H9 (cell line): ENCODE measurements at regions not wholly inside any gene's neighbourhood (a gene's known extent, or its start where the extent isn't known, plus 50 kb on each side); places are given as distances from the start of the nearest gene placed in this dataset.
A peak's percentile ranks its signal among the peaks of the same experiment; 100 is the strongest.

Source experiments
- DNase-seq: peaks from one replicate; pipeline ENCODE4 v3.0.0-alpha.2; 2017
- H2AFZ ChIP-seq: one replicate; pipeline ENCODE4 v1.6.1; 2013; ENCODE audit warnings: mild to moderate bottlenecking, low read length, control low read depth, moderate library complexity
- H2AK5ac ChIP-seq: 2 replicates; pipeline ENCODE4 v1.6.1; 2013; ENCODE audit warnings: low read length, control low read depth, mixed read lengths; ENCODE audit not compliant: insufficient read length
- H2BK120ac ChIP-seq: one replicate; pipeline ENCODE4 v1.6.1; 2013; ENCODE audit warnings: low read depth, mild to moderate bottlenecking, low read length, control low read depth, inconsistent platforms; ENCODE audit not compliant: poor library complexity, severe bottlenecking
- H2BK12ac ChIP-seq: 2 replicates; pipeline ENCODE4 v1.6.1; 2013; ENCODE audit warnings: low read length, control low read depth, mixed read lengths, low read depth; ENCODE audit not compliant: insufficient read length
- H2BK15ac ChIP-seq: 2 replicates; pipeline ENCODE4 v1.6.1; 2013; ENCODE audit warnings: low read depth, low read length, control low read depth
- H2BK20ac ChIP-seq: one replicate; pipeline ENCODE4 v1.6.1; 2013; ENCODE audit warnings: low read depth, mild to moderate bottlenecking, low read length, control low read depth, inconsistent platforms; ENCODE audit not compliant: poor library complexity, severe bottlenecking
- H2BK5ac ChIP-seq: 2 replicates; pipeline ENCODE4 v1.6.1; 2013; ENCODE audit warnings: low read length, control low read depth, mixed read lengths; ENCODE audit not compliant: insufficient read length
- H3K14ac ChIP-seq: 2 replicates; pipeline ENCODE4 v1.6.1; 2013; ENCODE audit warnings: low read length, control low read depth; ENCODE audit not compliant: insufficient read depth
- H3K18ac ChIP-seq: 2 replicates; pipeline ENCODE4 v1.6.1; 2013; ENCODE audit warnings: low read depth, mild to moderate bottlenecking, mixed read lengths, low read length, control low read depth; ENCODE audit not compliant: insufficient read length
- H3K23ac ChIP-seq: 2 replicates; pipeline ENCODE4 v1.6.1; 2013; ENCODE audit warnings: low read length, control low read depth, mixed read lengths, low read depth; ENCODE audit not compliant: insufficient read length
- H3K23me2 ChIP-seq: 2 replicates; pipeline ENCODE4 v1.6.1; 2013; ENCODE audit warnings: low read depth, mild to moderate bottlenecking, mixed read lengths, low read length, control low read depth; ENCODE audit not compliant: insufficient read length, poor library complexity, severe bottlenecking
- H3K27ac ChIP-seq: 2 replicates; pipeline ENCODE4 v1.5.1; 2013; ENCODE audit warnings: low read length, control low read depth, mixed read lengths, low read depth; ENCODE audit not compliant: insufficient read length
- H3K27me3 ChIP-seq: 2 replicates; pipeline ENCODE4 v1.6.1; 2013; ENCODE audit warnings: low read length, control low read depth, inconsistent platforms; ENCODE audit not compliant: insufficient read depth
- H3K4ac ChIP-seq: 2 replicates; pipeline ENCODE4 v1.6.1; 2013; ENCODE audit warnings: low read depth, mild to moderate bottlenecking, control low read depth, inconsistent platforms, low read length, moderate library complexity
- H3K4me1 ChIP-seq: 2 replicates; pipeline ENCODE4 v1.6.1; 2013; ENCODE audit warnings: low read length, control low read depth, inconsistent platforms; ENCODE audit not compliant: insufficient read depth
- H3K4me2 ChIP-seq: 2 replicates; pipeline ENCODE4 v1.6.1; 2013; ENCODE audit warnings: low read length, control low read depth, mixed read lengths; ENCODE audit not compliant: insufficient read length, insufficient read depth
- H3K56ac ChIP-seq: 2 replicates; pipeline ENCODE4 v1.6.1; 2013; ENCODE audit warnings: low read depth, mild to moderate bottlenecking, mixed read lengths, low read length, control low read depth; ENCODE audit not compliant: insufficient read length
- H3K79me1 ChIP-seq: 2 replicates; pipeline ENCODE4 v1.6.1; 2013; ENCODE audit warnings: low read depth, mild to moderate bottlenecking, moderate library complexity, low read length, control low read depth, inconsistent platforms; ENCODE audit not compliant: insufficient read depth, poor library complexity, severe bottlenecking
- H3K79me2 ChIP-seq: 2 replicates; pipeline ENCODE4 v1.6.1; 2013; ENCODE audit warnings: low read length, control low read depth, inconsistent platforms; ENCODE audit not compliant: insufficient read depth
- H3K9ac ChIP-seq: 2 replicates; pipeline ENCODE4 v1.6.1; 2013; ENCODE audit warnings: low read length, control low read depth, mixed read lengths; ENCODE audit not compliant: insufficient read length; ENCODE audit errors: extremely low read depth
- H3K9me3 ChIP-seq: one replicate; pipeline ENCODE4 v1.6.1; 2013; ENCODE audit warnings: low read depth, low read length, inconsistent platforms; ENCODE audit not compliant: control insufficient read depth
- H3T11ph ChIP-seq: one replicate; pipeline ENCODE4 v1.6.1; 2013; ENCODE audit warnings: mild to moderate bottlenecking, low read length, control low read depth, inconsistent platforms
- H4K20me1 ChIP-seq: one replicate; pipeline ENCODE4 v1.6.1; 2013; ENCODE audit not compliant: control insufficient read depth, insufficient read length, insufficient read depth
- H4K5ac ChIP-seq: 2 replicates; pipeline ENCODE4 v1.6.1; 2013; ENCODE audit warnings: low read depth, mild to moderate bottlenecking, mixed read lengths, low read length, control low read depth; ENCODE audit not compliant: insufficient read length
- H4K8ac ChIP-seq: replicated peaks from 2 replicates; pipeline ENCODE4 v1.6.1; 2013; ENCODE audit warnings: low read length, control low read depth, mixed read lengths, low read depth; ENCODE audit not compliant: insufficient read length
- H4K91ac ChIP-seq: 2 replicates; pipeline ENCODE4 v1.6.1; 2013; ENCODE audit warnings: low read depth, mild to moderate bottlenecking, moderate library complexity, mixed read lengths, low read length, control low read depth; ENCODE audit not compliant: insufficient read length
- H3K27ac Mint-ChIP-seq, 3 experiments: 2 replicates in 2 of 3; 3 replicates in 1 of 3; pipeline ENCODE4 v1.8.0; 2020 to 2021; ENCODE audit warnings: mixed read lengths in 3 of 3, mild to moderate bottlenecking in 1 of 3, moderate library complexity in 1 of 3
- H3K27me3 Mint-ChIP-seq: 2 replicates; pipeline ENCODE4 v1.8.0; 2021; ENCODE audit warnings: low read depth, mild to moderate bottlenecking, moderate library complexity, mixed read lengths
- H3K36me3 Mint-ChIP-seq, 3 experiments: 2 replicates in 2 of 3; 3 replicates in 1 of 3; pipeline ENCODE4 v1.8.0; 2020 to 2021; ENCODE audit warnings: low read depth in 3 of 3, mixed read lengths in 3 of 3; ENCODE audit not compliant: insufficient read depth in 1 of 3
- H3K4me1 Mint-ChIP-seq, 2 experiments: 2 replicates each; pipeline ENCODE4 v1.8.0; 2020; ENCODE audit warnings: mixed read lengths in 2 of 2
- H3K4me3 Mint-ChIP-seq, 2 experiments: 2 replicates in 1 of 2; 3 replicates in 1 of 2; pipeline ENCODE4 v1.8.0; 2020 to 2021; ENCODE audit warnings: mild to moderate bottlenecking in 2 of 2, mixed read lengths in 2 of 2, moderate library complexity in 1 of 2
- H3K9me3 Mint-ChIP-seq, 2 experiments: 2 replicates in 1 of 2; 3 replicates in 1 of 2; pipeline ENCODE4 v1.8.0; 2020; ENCODE audit warnings: mild to moderate bottlenecking in 2 of 2, mixed read lengths in 2 of 2, moderate library complexity in 1 of 2
- WGBS: extraction: QIAGEN DNeasy Blood & Tissue Kit; methylation state at CpG from one replicate; pipeline ENCODE4 v1.1.7; 2013; ENCODE audit warnings: missing lambda C conversion rate, low lambda C conversion rate, mixed read lengths; ENCODE audit not compliant: insufficient read length; ENCODE audit errors: extremely low coverage; 5-methylcytosine and 5-hydroxymethylcytosine counted together
- TF ChIP-seq, protein P1 (sequence below): fragments of 200-600 bp; sonication (generic); conservative IDR thresholded peaks from 3 replicates; pipeline ENCODE4 v1.8.0; 2021; ENCODE audit warnings: antibody characterized with exemption, mild to moderate bottlenecking

DNA sequence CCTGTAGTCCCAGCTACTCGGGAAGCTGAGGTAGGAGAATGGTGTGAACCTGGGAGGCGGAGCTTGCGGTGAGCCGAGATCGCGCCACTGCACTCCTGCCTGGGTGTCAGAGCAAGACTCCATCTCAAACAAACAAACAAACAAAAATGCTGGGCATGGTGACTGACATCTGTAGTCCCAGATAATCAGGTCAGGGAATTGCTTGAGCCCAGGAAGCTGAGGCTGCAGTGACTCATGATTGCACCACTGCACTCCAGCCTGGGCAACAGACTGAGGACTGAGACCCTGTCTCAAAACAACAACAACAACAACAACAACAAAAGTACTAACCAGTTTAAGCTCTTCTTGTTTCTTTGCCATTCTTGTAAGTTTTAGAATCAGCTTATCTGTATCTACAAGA is 383.0 kb upstream of the PMFBP1 start:
- Mint-ChIP-seq H3K27ac (no peak overlapping the region), H3K4me1 (no peaks in the 10 kb centered on the region), H3K27me3 (no peaks in the 10 kb centered on the region), H3K4me3 (no peak overlapping the region), H3K36me3 (peaks cover 12 to 30% (median 17%) of the 10 kb centered on the region in 3 experiments), H3K9me3 (peaks cover 8 to 17% of the 10 kb centered on the region in 2 experiments; a peak in 4 of 5 replicates)
- H2BK15ac ChIP-seq, result no peak overlapping the region
- H3K27ac ChIP-seq, result no peak overlapping the region
- H3K79me2 ChIP-seq, result no peaks in the 10 kb centered on the region
- no peak overlapping the region for H4K91ac ChIP-seq
- H3K14ac ChIP-seq, result no peak overlapping the region
- H2BK120ac ChIP-seq, result no peak overlapping the region
- no peak overlapping the region for H3T11ph ChIP-seq
- H3K56ac ChIP-seq, result no peak overlapping the region
- H3K4ac ChIP-seq, result no peak overlapping the region
- H3K23ac ChIP-seq, result no peak overlapping the region
- no peak overlapping the region for H2AK5ac ChIP-seq
- H2AFZ ChIP-seq, result no peak overlapping the region
- H3K9ac ChIP-seq, result no peak overlapping the region
- WGBS, result no CpG with 5 or more reads among the region's 6 CpGs
- no peak overlapping the region for H4K8ac ChIP-seq
- H2BK12ac ChIP-seq, result no peak overlapping the region
- H2BK20ac ChIP-seq, result no peak overlapping the region
- no peaks in the 10 kb centered on the region for H3K79me1 ChIP-seq
- H4K20me1 ChIP-seq, result no peaks in the 10 kb centered on the region
- H3K23me2 ChIP-seq, result no peaks in the 10 kb centered on the region
- no peak overlapping the region for H2BK5ac ChIP-seq
- DNase-seq, result no peak
- TF ChIP-seq, protein P1, sequence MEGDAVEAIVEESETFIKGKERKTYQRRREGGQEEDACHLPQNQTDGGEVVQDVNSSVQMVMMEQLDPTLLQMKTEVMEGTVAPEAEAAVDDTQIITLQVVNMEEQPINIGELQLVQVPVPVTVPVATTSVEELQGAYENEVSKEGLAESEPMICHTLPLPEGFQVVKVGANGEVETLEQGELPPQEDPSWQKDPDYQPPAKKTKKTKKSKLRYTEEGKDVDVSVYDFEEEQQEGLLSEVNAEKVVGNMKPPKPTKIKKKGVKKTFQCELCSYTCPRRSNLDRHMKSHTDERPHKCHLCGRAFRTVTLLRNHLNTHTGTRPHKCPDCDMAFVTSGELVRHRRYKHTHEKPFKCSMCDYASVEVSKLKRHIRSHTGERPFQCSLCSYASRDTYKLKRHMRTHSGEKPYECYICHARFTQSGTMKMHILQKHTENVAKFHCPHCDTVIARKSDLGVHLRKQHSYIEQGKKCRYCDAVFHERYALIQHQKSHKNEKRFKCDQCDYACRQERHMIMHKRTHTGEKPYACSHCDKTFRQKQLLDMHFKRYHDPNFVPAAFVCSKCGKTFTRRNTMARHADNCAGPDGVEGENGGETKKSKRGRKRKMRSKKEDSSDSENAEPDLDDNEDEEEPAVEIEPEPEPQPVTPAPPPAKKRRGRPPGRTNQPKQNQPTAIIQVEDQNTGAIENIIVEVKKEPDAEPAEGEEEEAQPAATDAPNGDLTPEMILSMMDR, result no peak
- H4K5ac ChIP-seq, result no peak overlapping the region
- H3K27me3 ChIP-seq, result no peaks in the 10 kb centered on the region
- H3K9me3 ChIP-seq, result no peaks in the 10 kb centered on the region
- no peak overlapping the region for H3K4me2 ChIP-seq
- H3K18ac ChIP-seq, result peak overlapping the region; percentile 58
- no peaks in the 10 kb centered on the region for H3K4me1 ChIP-seq
